IMR-90 (cell line): ENCODE measurements at regions not wholly inside any gene's neighbourhood (a gene's known extent, or its start where the extent isn't known, plus 50 kb on each side); places are given as distances from the start of the nearest gene placed in this dataset.

Experiments used
- ATAC-seq: fragments of 200-7000 bp; cut with Tn5 transposase; 2 replicates; pipeline ENCODE4 v1.9.1; 2020; ENCODE audit warnings: low read depth, mild to moderate bottlenecking, moderate library complexity
- BruUV-seq: library from RNA; stranded (reverse); fragments of 400-500 nt; replicated peaks from 2 replicates; lab custom pipeline; 2021; lab: Mats Ljungman, UMichigan
- CTCF ChIA-PET: fragments of 300-600 bp; formaldehyde crosslinking; extraction: SDS; loops from one replicate; lab custom pipeline; 2021; ENCODE audit warnings: antibody characterized with exemption; lab: Yijun Ruan, JAX
- POLR2A ChIA-PET: fragments of 300-600 bp; sonication (Branson Sonifier 250); formaldehyde crosslinking; loops from one replicate; lab custom pipeline; 2022; ENCODE audit warnings: antibody characterized with exemption; ENCODE audit not compliant: unreplicated experiment; lab: Charles Lee
- DNase-seq: peaks from one replicate; pipeline ENCODE4 v3.0.0; 2013
- H2AFZ ChIP-seq: replicated peaks from 2 replicates; pipeline ENCODE3; 2013; ENCODE audit warnings: low read length, mild to moderate bottlenecking; ENCODE audit not compliant: poor library complexity
- H2AK5ac ChIP-seq: 2 replicates; pipeline ENCODE4 v1.6.1; 2013; ENCODE audit warnings: low read depth, low read length, inconsistent platforms
- H2AK9ac ChIP-seq: replicated peaks from 2 replicates; pipeline ENCODE3; 2013; ENCODE audit warnings: mild to moderate bottlenecking, low read depth, low read length, moderate library complexity; ENCODE audit not compliant: poor library complexity
- H2BK120ac ChIP-seq: 2 replicates; pipeline ENCODE4 v1.6.1; 2013; ENCODE audit warnings: low read depth, low read length, inconsistent platforms
- H2BK15ac ChIP-seq: 3 replicates; pipeline ENCODE4 v1.6.1; 2013; ENCODE audit warnings: low read depth, low read length, inconsistent platforms
- H2BK20ac ChIP-seq: 2 replicates; pipeline ENCODE4 v1.6.1; 2013; ENCODE audit warnings: low read depth, mild to moderate bottlenecking, inconsistent platforms, low read length, moderate library complexity
- H2BK5ac ChIP-seq: 2 replicates; pipeline ENCODE4 v1.6.1; 2013; ENCODE audit warnings: mild to moderate bottlenecking, low read depth, low read length, inconsistent platforms; ENCODE audit not compliant: poor library complexity, severe bottlenecking
- H3K14ac ChIP-seq: replicated peaks from 2 replicates; pipeline ENCODE4 v1.6.1; 2013; ENCODE audit warnings: low read depth, low read length, inconsistent platforms
- H3K18ac ChIP-seq: 2 replicates; pipeline ENCODE4 v1.6.1; 2013; ENCODE audit warnings: low read depth, low read length, control low read depth
- H3K23ac ChIP-seq: 2 replicates; pipeline ENCODE4 v1.6.1; 2013; ENCODE audit warnings: low read depth, low read length, inconsistent platforms
- H3K27ac ChIP-seq: 2 replicates; pipeline ENCODE4 v1.5.1; 2013; ENCODE audit warnings: mild to moderate bottlenecking, control low read depth, low read length; ENCODE audit not compliant: insufficient read depth
- H3K27me3 ChIP-seq: 2 replicates; pipeline ENCODE4 v1.6.1; 2013; ENCODE audit warnings: low read length; ENCODE audit not compliant: control insufficient read depth, insufficient read depth
- H3K36me3 ChIP-seq: 2 replicates; pipeline ENCODE4 v1.6.1; 2013; ENCODE audit warnings: low read length, mixed read lengths; ENCODE audit not compliant: control insufficient read depth, insufficient read depth
- H3K4ac ChIP-seq: 2 replicates; pipeline ENCODE4 v1.6.1; 2013; ENCODE audit warnings: low read depth, low read length, inconsistent platforms
- H3K4me1 ChIP-seq: 2 replicates; pipeline ENCODE4 v1.6.1; 2013; ENCODE audit warnings: low read length, mixed read lengths; ENCODE audit not compliant: control insufficient read depth, insufficient read depth
- H3K4me2 ChIP-seq: 2 replicates; pipeline ENCODE4 v1.6.1; 2013; ENCODE audit warnings: low read depth, mild to moderate bottlenecking, control low read depth, low read length, moderate library complexity
- H3K4me3 ChIP-seq: 2 replicates; pipeline ENCODE4 v1.5.1; 2013; ENCODE audit warnings: low read depth, mild to moderate bottlenecking, control low read depth, low read length, moderate library complexity; ENCODE audit not compliant: insufficient read depth
- H3K56ac ChIP-seq: 2 replicates; pipeline ENCODE4 v1.6.1; 2013; ENCODE audit warnings: low read length, inconsistent platforms; ENCODE audit not compliant: insufficient read depth; ENCODE audit errors: extremely low read depth
- H3K79me1 ChIP-seq, 2 experiments: 2 replicates each; pipeline ENCODE4 v1.6.1; 2013; ENCODE audit warnings: low read length in 2 of 2, inconsistent platforms in 1 of 2, low read depth in 1 of 2
- H3K9ac ChIP-seq: 2 replicates; pipeline ENCODE4 v1.6.1; 2013; ENCODE audit warnings: low read depth, low read length, control low read depth
- H3K9me1 ChIP-seq: 2 replicates; pipeline ENCODE4 v1.6.1; 2013; ENCODE audit warnings: low read length, inconsistent platforms; ENCODE audit not compliant: insufficient read depth
- H3K9me3 ChIP-seq: 2 replicates; pipeline ENCODE4 v1.6.1; 2013; ENCODE audit warnings: low read length; ENCODE audit not compliant: control insufficient read depth, insufficient read depth
- H4K20me1 ChIP-seq: 2 replicates; pipeline ENCODE4 v1.6.1; 2013; ENCODE audit warnings: low read length, inconsistent platforms; ENCODE audit not compliant: insufficient read depth
- H4K5ac ChIP-seq: 2 replicates; pipeline ENCODE4 v1.6.1; 2013; ENCODE audit warnings: mild to moderate bottlenecking, low read depth, low read length, control low read depth
- H4K8ac ChIP-seq, 2 experiments: 2 replicates each; pipeline ENCODE4 v1.6.1; 2013; ENCODE audit warnings: low read depth in 2 of 2, low read length in 2 of 2, control low read depth in 1 of 2, inconsistent platforms in 1 of 2
- H4K91ac ChIP-seq: 2 replicates; pipeline ENCODE4 v1.6.1; 2013; ENCODE audit warnings: low read depth, low read length, inconsistent platforms; ENCODE audit not compliant: insufficient read depth
- BHLHE40 ChIP-seq: fragments of 150-350 bp; IDR thresholded peaks from 2 replicates; pipeline ENCODE4 v1.6.1; 2016; ENCODE audit warnings: mild to moderate bottlenecking, low read depth, low read length
- CHD1 ChIP-seq: IDR thresholded peaks from 2 replicates; pipeline ENCODE4 v1.6.1; 2012; ENCODE audit warnings: low read depth, low read length, improper control_type of control experiment
- MAFK ChIP-seq: IDR thresholded peaks from 2 replicates; pipeline ENCODE4 v1.6.1; 2012; ENCODE audit warnings: low read depth, low read length, improper control_type of control experiment
- MXI1 ChIP-seq: IDR thresholded peaks from 2 replicates; pipeline ENCODE4 v1.6.1; 2012; ENCODE audit warnings: low read depth, mild to moderate bottlenecking, low read length, moderate library complexity, borderline replicate concordance
- POLR2A ChIP-seq: IDR thresholded peaks from 2 replicates; pipeline ENCODE4 v1.6.1; 2012; ENCODE audit warnings: mild to moderate bottlenecking, low read depth, low read length
- RCOR1 ChIP-seq: IDR thresholded peaks from 2 replicates; pipeline ENCODE4 v1.6.1; 2012; ENCODE audit warnings: mild to moderate bottlenecking, low read length, improper control_type of control experiment; ENCODE audit not compliant: insufficient replicate concordance
- WGBS, 2 experiments: methylation state at CpG; one replicate each; pipeline versions ENCODE4 v1.1.5 to v1.1.7; 2013; ENCODE audit warnings: missing lambda C conversion rate in 2 of 2; ENCODE audit not compliant: insufficient read length in 1 of 2; ENCODE audit errors: extremely low coverage in 2 of 2; 5-methylcytosine and 5-hydroxymethylcytosine counted together
- dilution Hi-C: fragments of 300-500 bp; cut with HindIII; formaldehyde crosslinking; loops from one replicate; pipeline ENCODE4 v1.14.3; 2018; ENCODE audit warnings: low sequenced_read_pairs; ENCODE audit not compliant: unreplicated experiment
- in situ Hi-C: fragments of 300-500 bp; cut with MboI; formaldehyde crosslinking; loops from 3 replicates; pipeline ENCODE4 v1.14.3; 2019; ENCODE audit warnings: low sequenced_read_pairs, inconsistent platforms, mixed read lengths
- intact Hi-C: fragments of 100-400 bp; cut with micrococcal nuclease; formaldehyde crosslinking; loops from 2 replicates; pipeline ENCODE4 v1.10.0; 2022
- TF ChIP-seq, protein P1 (sequence below): fragments of 150-350 bp; IDR thresholded peaks from 2 replicates; pipeline ENCODE4 v1.6.1; 2017; ENCODE audit warnings: mild to moderate bottlenecking, antibody characterized with exemption, low read length, low read depth

DNA sequence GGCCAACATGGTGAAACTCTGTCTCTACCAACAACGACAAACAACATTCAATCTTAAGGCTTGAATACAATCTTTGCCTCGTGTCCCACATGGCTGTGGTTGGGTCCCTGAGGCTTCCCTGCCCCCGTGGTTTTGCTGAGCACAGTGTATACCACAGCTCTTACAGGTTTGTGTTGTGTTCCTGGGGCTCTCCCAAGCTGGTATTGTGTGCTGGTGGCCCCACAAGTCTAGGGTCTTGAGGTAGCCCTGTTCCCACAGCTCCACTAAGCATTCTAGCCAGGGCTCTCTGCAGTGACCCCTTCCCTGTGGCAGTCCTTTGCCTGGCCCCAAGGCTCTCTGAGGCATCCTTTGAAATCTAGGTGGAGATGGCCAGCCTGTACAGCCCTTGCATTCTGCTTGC, 68.0 kb upstream of the CCNY start:
- Histone ChIP-seq H3K79me1 (no peaks in the 10 kb centered on the region), H2AFZ (no peak overlapping the region), H4K5ac (no peak overlapping the region), H4K20me1 (no peaks in the 10 kb centered on the region), H3K4me1 (peaks cover 6% of the 10 kb centered on the region), H3K4me3 (no peak overlapping the region), H4K8ac (no peak overlapping the region), H3K27ac (no peak overlapping the region), H3K9me3 (no peaks in the 10 kb centered on the region), H2BK120ac (no peak overlapping the region), H2BK15ac (no peak overlapping the region), H3K18ac (no peak overlapping the region), H3K27me3 (no peaks in the 10 kb centered on the region), H3K9ac (no peak overlapping the region), H2BK5ac (no peak overlapping the region), H2BK20ac (no peak overlapping the region), H3K23ac (no peak overlapping the region), H3K9me1 (no peaks in the 10 kb centered on the region), H2AK9ac (no peak overlapping the region), H3K4me2 (no peak overlapping the region), H4K91ac (no peak overlapping the region), H3K36me3 (no peaks in the 10 kb centered on the region), H2AK5ac (no peak overlapping the region), H3K14ac (no peak overlapping the region), H3K4ac (no peak overlapping the region), H3K56ac (no peak overlapping the region)
- ChIA-PET POLR2A (no interaction called here), CTCF (no interaction called here)
- no peak for TF ChIP-seq RCOR1
- TF ChIP-seq MAFK: no peak
- TF ChIP-seq, protein P1, sequence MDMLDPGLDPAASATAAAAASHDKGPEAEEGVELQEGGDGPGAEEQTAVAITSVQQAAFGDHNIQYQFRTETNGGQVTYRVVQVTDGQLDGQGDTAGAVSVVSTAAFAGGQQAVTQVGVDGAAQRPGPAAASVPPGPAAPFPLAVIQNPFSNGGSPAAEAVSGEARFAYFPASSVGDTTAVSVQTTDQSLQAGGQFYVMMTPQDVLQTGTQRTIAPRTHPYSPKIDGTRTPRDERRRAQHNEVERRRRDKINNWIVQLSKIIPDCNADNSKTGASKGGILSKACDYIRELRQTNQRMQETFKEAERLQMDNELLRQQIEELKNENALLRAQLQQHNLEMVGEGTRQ: no peak
- no peak for TF ChIP-seq CHD1
- TF ChIP-seq POLR2A: no peak
- no peak for TF ChIP-seq MXI1
- TF ChIP-seq BHLHE40: no peak
- DNase-seq (no peak), ATAC-seq (no peak)
- dilution Hi-C loops: no loop called here
- in situ Hi-C loops: no loop called here
- no TSS peak for BruUV-seq
- intact Hi-C loops: no loop called here
- 80% methylated on average over 1 of the region's 3 CpGs; no CpG with 5 or more reads in 1 of the 2 experiments for WGBS, 2 experiments
